ENCODE measurements at regions not wholly inside any gene's neighbourhood (a gene's known extent, or its start where the extent isn't known, plus 50 kb on each side); places are given as distances from the start of the nearest gene placed in this dataset.

- DNase-seq (ENCODE audit: extremely low spot score in 2 of 2), result no peak
- no peaks in the 10 kb centered on the region for H3K36me3 ChIP-seq
- intact Hi-C loops (cut with DNase I), result no loop called here
- H3K9me3 ChIP-seq, result no peaks in the 10 kb centered on the region
- TF ChIP-seq POLR2AphosphoS5 (IDR thresholded peaks at IDR 0.05; ENCODE audit: insufficient read depth in 1 of 2, low read depth in 1 of 2) (no peak), CTCF (IDR thresholded peaks at IDR 0.05) (no peak), POLR2A (IDR thresholded peaks at IDR 0.05) (no peak)
- H3K27ac ChIP-seq, result no peak overlapping the region
- no peak overlapping the region for H3K4me3 ChIP-seq
- no peaks in the 10 kb centered on the region for H3K4me1 ChIP-seq
- no peaks in the 10 kb centered on the region for H3K27me3 ChIP-seq
Measured at GRCh38 chr13:47846886-47847285, 154.2 kb downstream of the SUCLA2 start.

GRCh38 chr13:47845981-47846380, 155.1 kb downstream of the SUCLA2 start:
- Histone ChIP-seq H3K27ac (no peak overlapping the region), H3K9me3 (no peaks in the 10 kb centered on the region), H3K4me3 (no peak overlapping the region), H3K36me3 (no peaks in the 10 kb centered on the region), H3K27me3 (no peaks in the 10 kb centered on the region), H3K4me1 (no peaks in the 10 kb centered on the region)
- TF ChIP-seq POLR2AphosphoS5 (IDR thresholded peaks at IDR 0.05; ENCODE audit: insufficient read depth in 1 of 2, low read depth in 1 of 2), result no peak
- intact Hi-C loops (cut with DNase I), result no loop called here
- no peak for DNase-seq (ENCODE audit: extremely low spot score in 2 of 2)

DNA sequence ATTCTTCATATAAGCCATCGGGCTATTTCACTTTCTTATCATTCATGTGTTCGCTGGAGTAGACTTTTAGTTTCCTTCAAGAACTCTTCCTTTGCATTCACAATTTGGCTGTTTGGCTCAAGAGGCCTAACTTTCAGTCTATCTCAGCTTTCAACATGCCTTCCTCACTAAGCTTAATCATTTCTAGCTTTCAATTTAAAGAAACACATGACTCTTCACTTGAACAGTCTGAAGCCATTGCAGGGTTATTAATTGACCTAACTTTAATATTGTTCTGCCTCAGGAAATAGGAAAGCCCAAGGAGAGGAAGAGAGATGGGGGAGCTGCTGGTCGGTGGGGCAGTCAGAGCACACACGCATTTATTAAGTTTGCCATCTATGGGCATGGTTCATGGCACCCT, 158.1 kb downstream of the SUCLA2 start:
- no peak for TF ChIP-seq POLR2AphosphoS5 (IDR thresholded peaks at IDR 0.05; ENCODE audit: insufficient read depth in 1 of 2, low read depth in 1 of 2)
- TF ChIP-seq CTCF (IDR thresholded peaks at IDR 0.05), result no peak
- TF ChIP-seq POLR2A (IDR thresholded peaks at IDR 0.05), result no peak
- Histone ChIP-seq H3K9me3 (no peaks in the 10 kb centered on the region), H3K4me3 (no peak overlapping the region), H3K27me3 (no peaks in the 10 kb centered on the region), H3K4me1 (no peaks in the 10 kb centered on the region), H3K27ac (no peak overlapping the region), H3K36me3 (no peaks in the 10 kb centered on the region)
- DNase-seq (ENCODE audit: extremely low spot score in 2 of 2), result no peak
- intact Hi-C loops (cut with DNase I), result no loop called here

DNA sequence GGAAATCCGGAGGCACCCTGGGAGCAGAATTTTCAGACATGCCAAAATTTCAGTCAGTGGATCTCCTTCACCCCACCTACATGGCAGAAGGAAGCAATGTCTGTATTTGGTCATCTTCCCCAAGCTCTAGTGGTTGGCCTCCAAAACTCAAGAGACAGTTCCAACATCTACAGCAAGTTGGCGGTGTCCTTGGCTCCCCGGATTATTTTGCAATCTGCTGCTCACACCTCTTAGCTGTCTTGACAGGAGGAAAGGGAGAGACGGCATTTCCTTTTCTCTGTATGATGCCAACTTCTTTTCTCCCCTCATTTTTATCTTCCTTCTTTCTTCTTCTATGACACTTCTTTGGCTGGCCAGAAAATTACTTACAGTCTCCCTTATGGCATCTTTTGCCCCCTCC, 159.9 kb downstream of the SUCLA2 start:
- no peak for DNase-seq (ENCODE audit: extremely low spot score in 2 of 2)
- Histone ChIP-seq H3K27me3 (no peaks in the 10 kb centered on the region), H3K36me3 (no peaks in the 10 kb centered on the region), H3K4me1 (no peaks in the 10 kb centered on the region), H3K9me3 (no peaks in the 10 kb centered on the region), H3K4me3 (no peak overlapping the region), H3K27ac (no peak overlapping the region)
- TF ChIP-seq CTCF (IDR thresholded peaks at IDR 0.05) (no peak), POLR2AphosphoS5 (IDR thresholded peaks at IDR 0.05; ENCODE audit: insufficient read depth in 1 of 2, low read depth in 1 of 2) (no peak)
- intact Hi-C loops (cut with DNase I), result no loop called here

- Histone ChIP-seq H3K27me3 (no peaks in the 10 kb centered on the region), H3K4me1 (no peaks in the 10 kb centered on the region), H3K9me3 (no peaks in the 10 kb centered on the region), H3K27ac (no peak overlapping the region), H3K4me3 (no peak overlapping the region), H3K36me3 (no peaks in the 10 kb centered on the region)
- intact Hi-C loops (cut with DNase I), result no loop called here
- TF ChIP-seq CTCF (IDR thresholded peaks at IDR 0.05) (no peak), POLR2AphosphoS5 (IDR thresholded peaks at IDR 0.05; ENCODE audit: insufficient read depth in 1 of 2, low read depth in 1 of 2) (no peak), POLR2A (IDR thresholded peaks at IDR 0.05) (no peak)
- no peak for DNase-seq (ENCODE audit: extremely low spot score in 2 of 2)
Measured at GRCh38 chr13:47837906-47838305, 163.2 kb downstream of the SUCLA2 start.

All from vagina (tissue), 2 donors.